ENCODE measurements at regions not wholly inside any gene's neighbourhood (a gene's known extent, or its start where the extent isn't known, plus 50 kb on each side); places are given as distances from the start of the nearest gene placed in this dataset.

GRCh38 chr1:239288820-239289554 is 97.4 kb upstream of the CHRM3 start:
- TF ChIP-seq CTCF (IDR thresholded peaks at IDR 0.05; ENCODE audit: low read length) (no peak), EZH2 (optimal IDR thresholded peaks at IDR 0.05; ENCODE audit: low read depth, low read length) (no peak), EZH2phosphoT487 (IDR thresholded peaks at IDR 0.05; ENCODE audit: low read length) (no peak)

Data from MM.1S (cell line).